A673 (cell line): ENCODE measurements at regions not wholly inside any gene's neighbourhood (a gene's known extent, or its start where the extent isn't known, plus 50 kb on each side); places are given as distances from the start of the nearest gene placed in this dataset.
"Not testable (repeated sequence)": the region's sequence is repeated elsewhere in the genome, so short reads cannot be mapped to it uniquely, and the experiment has no call there.

ENCODE experiments used
- EZH2 ChIP-seq: fragments of 200-600 bp; sonication (generic); IDR thresholded peaks from 2 replicates; pipeline ENCODE4 v1.6.1; 2017; ENCODE audit warnings: borderline replicate concordance, low read depth, mild to moderate bottlenecking, mixed read lengths, antibody characterized with exemption, low read length; ENCODE audit not compliant: poor library complexity, severe bottlenecking
- TF ChIP-seq, protein P1 (sequence below): fragments of 300-800, 200-600 bp; sonication (generic); conservative IDR thresholded peaks from 2 replicates; pipeline ENCODE4 v1.5.1; 2017; ENCODE audit warnings: low read depth, mild to moderate bottlenecking, antibody characterized with exemption, low read length, moderate library complexity, mixed read lengths

DNA sequence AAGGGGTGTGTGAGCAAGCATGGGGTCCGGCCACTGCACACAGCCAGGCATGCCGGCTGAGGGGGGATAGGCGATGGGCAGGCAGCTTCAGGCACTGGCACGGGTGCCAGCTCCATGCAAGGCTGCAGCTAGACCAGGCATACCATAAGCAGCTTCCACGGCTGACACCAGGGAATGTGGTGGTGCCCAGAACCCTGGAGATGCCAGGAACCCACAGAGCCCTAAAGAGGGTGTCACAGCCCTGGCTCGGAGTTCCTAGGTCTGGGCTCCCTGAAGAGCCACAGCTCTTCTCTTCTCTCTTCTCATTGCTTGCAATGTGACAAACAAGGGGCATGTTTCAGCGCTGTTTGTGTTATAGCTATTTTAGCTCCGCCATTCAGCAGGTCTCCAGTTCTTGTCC lies 442.5 kb downstream of the SPATA31A1 start:
- TF ChIP-seq, protein P1, sequence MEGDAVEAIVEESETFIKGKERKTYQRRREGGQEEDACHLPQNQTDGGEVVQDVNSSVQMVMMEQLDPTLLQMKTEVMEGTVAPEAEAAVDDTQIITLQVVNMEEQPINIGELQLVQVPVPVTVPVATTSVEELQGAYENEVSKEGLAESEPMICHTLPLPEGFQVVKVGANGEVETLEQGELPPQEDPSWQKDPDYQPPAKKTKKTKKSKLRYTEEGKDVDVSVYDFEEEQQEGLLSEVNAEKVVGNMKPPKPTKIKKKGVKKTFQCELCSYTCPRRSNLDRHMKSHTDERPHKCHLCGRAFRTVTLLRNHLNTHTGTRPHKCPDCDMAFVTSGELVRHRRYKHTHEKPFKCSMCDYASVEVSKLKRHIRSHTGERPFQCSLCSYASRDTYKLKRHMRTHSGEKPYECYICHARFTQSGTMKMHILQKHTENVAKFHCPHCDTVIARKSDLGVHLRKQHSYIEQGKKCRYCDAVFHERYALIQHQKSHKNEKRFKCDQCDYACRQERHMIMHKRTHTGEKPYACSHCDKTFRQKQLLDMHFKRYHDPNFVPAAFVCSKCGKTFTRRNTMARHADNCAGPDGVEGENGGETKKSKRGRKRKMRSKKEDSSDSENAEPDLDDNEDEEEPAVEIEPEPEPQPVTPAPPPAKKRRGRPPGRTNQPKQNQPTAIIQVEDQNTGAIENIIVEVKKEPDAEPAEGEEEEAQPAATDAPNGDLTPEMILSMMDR: not testable (repeated sequence)
- not testable (repeated sequence) for TF ChIP-seq EZH2
